Fibroblast of the aortic adventitia (primary cell): ENCODE measurements at regions not wholly inside any gene's neighbourhood (a gene's known extent, or its start where the extent isn't known, plus 50 kb on each side); places are given as distances from the start of the nearest gene placed in this dataset.

Experiments used
- DNase-seq: peaks from one replicate; pipeline ENCODE4 v3.0.0-alpha.2; 2010; ENCODE audit warnings: low read depth
- H3K4me3 ChIP-seq: 2 replicates; pipeline ENCODE4 v1.5.1; 2011; ENCODE audit warnings: low read depth, mild to moderate bottlenecking, control low read depth, low read length, moderate library complexity
- TF ChIP-seq, protein P1 (sequence below): IDR thresholded peaks from 2 replicates; pipeline ENCODE4 v1.5.1; 2011; ENCODE audit warnings: mild to moderate bottlenecking, low read length, control low read depth, inconsistent platforms; ENCODE audit not compliant: insufficient read depth

DNA sequence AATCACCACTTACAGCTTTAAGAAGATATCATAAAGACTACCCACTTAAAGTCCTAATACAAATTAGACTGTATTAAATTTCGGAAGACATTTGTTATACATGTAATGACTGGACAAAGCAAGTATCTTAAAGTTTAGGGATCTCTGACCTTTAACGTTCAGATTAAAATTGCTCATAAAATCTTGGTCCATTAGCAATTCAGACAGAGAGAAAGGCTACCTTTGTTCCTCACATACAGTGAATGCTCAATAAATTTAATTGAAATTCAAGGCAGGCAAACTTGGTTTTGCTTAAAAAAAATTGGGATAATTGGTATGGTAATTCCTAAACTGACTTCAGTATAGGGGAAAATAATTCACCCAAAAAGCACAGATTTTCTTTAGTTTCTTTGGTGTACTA lies 285.9 kb upstream of the EMCN start:
- TF ChIP-seq, protein P1, sequence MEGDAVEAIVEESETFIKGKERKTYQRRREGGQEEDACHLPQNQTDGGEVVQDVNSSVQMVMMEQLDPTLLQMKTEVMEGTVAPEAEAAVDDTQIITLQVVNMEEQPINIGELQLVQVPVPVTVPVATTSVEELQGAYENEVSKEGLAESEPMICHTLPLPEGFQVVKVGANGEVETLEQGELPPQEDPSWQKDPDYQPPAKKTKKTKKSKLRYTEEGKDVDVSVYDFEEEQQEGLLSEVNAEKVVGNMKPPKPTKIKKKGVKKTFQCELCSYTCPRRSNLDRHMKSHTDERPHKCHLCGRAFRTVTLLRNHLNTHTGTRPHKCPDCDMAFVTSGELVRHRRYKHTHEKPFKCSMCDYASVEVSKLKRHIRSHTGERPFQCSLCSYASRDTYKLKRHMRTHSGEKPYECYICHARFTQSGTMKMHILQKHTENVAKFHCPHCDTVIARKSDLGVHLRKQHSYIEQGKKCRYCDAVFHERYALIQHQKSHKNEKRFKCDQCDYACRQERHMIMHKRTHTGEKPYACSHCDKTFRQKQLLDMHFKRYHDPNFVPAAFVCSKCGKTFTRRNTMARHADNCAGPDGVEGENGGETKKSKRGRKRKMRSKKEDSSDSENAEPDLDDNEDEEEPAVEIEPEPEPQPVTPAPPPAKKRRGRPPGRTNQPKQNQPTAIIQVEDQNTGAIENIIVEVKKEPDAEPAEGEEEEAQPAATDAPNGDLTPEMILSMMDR = no peak
- no peak overlapping the region for H3K4me3 ChIP-seq
- DNase-seq = no peak

DNA sequence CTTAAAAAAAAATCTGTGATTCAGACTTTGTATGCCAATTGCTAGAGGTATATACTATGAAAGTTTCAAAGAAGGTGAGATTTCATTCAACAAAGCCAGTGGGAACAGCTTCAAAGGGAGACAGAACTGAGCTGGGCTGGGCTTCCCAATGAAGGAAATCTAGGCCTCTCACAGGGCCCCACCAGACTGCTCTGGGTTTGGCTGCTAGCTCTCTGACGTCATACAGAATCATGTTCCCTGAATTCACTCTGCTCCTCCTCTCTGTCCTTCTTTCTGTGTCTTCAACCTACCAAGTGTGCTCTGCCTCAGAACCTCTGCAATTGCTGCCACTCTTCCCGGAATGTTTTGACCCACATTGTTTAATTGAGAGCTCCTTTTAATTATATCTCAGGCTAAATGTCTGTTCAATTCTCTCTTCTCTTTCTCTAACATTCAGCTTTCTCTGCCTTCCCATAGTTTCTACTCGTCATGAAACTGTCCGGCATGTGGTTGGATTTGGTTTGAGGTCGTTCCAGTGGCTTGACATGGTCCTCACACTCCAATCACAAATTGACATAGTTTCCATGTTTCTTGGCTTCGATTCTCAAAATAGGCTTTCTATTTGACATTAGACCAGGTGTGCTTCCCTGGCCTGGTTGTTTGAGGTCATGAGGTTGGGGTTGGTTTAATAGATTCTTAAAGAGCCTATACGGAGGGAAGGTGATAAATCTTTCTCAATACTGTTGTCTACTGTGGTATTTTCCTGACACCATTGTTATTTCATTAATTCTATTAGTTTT lies 282.1 kb upstream of the EMCN start:
- TF ChIP-seq, protein P1 = no peak
- H3K4me3 ChIP-seq = no peak overlapping the region
- no peak for DNase-seq

DNA sequence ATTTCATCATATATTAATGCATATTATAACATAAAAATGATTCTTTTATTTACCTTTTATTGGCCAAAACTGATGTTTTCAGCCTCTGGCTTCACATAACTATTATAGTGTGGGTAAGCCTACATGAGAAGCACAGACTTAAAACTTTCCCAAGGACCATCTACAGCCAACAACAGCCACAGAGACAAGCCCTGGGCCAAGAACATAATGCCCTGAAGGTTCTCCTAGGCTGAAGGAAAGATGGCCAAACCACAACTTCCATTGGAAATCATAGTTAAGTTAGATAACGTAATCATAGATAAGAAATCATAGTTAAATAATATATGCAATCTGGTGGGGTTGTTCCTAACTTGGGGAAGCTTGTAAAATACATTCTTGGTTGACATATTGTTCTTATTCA lies 280.0 kb upstream of the EMCN start:
- TF ChIP-seq, protein P1 = no peak
- no peak overlapping the region for H3K4me3 ChIP-seq
- peak; percentile 94 for DNase-seq

DNA sequence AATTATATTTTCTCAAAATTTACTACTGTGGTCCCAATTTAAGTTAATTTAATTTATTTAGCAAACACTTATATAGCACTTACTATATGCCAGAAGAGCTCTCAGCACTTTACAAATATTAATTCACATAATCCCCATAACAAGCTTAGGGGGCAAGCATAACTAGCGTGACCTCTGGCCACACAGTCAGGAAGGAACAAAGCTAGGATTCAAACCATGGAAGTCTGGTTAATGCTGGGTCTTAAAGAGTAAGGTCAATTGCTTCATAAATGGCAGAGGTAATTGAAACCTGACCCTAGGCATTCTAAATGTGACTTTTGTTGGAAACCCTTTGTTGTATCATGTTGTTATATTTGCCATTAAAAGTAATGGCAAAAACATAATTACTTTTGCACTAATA lies 279.5 kb upstream of the EMCN start:
- TF ChIP-seq, protein P1 = no peak
- DNase-seq = no peak
- no peak overlapping the region for H3K4me3 ChIP-seq

DNA sequence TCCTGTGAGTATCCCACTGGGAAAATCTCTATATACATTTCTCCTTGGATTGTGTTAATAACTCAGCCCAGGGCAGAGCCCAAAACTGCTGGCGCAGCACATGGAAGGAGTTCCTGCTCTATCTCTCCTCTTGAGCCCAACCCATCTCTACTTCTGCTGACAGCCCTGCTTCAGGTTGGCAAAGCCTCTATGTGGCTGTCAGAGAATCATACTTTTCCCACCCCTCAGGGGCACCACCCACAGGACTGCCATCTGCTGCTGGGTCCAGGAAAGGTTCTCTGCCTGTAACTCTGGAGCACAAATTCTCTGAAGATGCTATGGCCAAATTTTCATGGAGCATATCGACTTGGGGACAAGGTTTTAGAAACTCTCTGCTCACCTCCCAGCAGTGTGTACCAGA lies 278.5 kb upstream of the EMCN start:
- H3K4me3 ChIP-seq = no peak overlapping the region
- TF ChIP-seq, protein P1 = no peak
- no peak for DNase-seq

DNA sequence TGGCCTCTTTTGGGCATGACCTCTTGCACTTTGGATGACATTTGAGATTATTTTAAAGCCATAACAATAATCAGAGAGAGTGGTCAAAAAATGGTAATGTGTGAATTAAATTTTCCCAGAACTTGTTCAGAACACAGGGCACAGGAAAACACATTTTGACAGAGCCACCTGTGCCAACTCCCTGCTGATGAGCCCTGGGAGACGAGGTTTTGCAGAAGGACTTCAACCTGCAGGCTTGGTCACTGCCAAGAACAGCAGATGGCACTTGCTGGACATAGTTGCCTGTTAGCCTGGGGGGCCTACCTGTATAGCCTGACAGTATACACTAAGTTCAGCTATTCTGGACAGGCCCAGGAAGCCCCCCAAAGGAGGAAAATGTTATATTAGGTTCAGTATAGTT lies 277.8 kb upstream of the EMCN start:
- H3K4me3 ChIP-seq = no peak overlapping the region
- TF ChIP-seq, protein P1 = no peak
- no peak for DNase-seq
